Breast epithelium (tissue), 4 donors: ENCODE measurements at regions not wholly inside any gene's neighbourhood (a gene's known extent, or its start where the extent isn't known, plus 50 kb on each side); places are given as distances from the start of the nearest gene placed in this dataset.
"Not testable (repeated sequence)": the region's sequence is repeated elsewhere in the genome, so short reads cannot be mapped to it uniquely, and the experiment has no call there.

Source experiments
- DNase-seq, 2 donors: peaks; one replicate each; pipeline ENCODE4 v3.0.0-alpha.2; 2019; ENCODE audit warnings: low spot score in 2 of 2
- H3K27ac ChIP-seq, 2 donors: fragments of 200-600 bp; sonication (generic) in 1 of 2; one replicate each; pipeline ENCODE4 v1.5.1; 2016 to 2019; ENCODE audit warnings: mild to moderate bottlenecking in 1 of 2
- H3K27me3 ChIP-seq, 2 donors: fragments of 200-600 bp; sonication (generic) in 1 of 2; one replicate each; pipeline versions ENCODE4 v1.5.1 to v1.6.0; 2017 to 2019; ENCODE audit warnings: control low read depth in 1 of 2, mild to moderate bottlenecking in 1 of 2
- H3K36me3 ChIP-seq: fragments of 200-600 bp; one replicate; pipeline ENCODE4 v1.5.1; 2019
- H3K4me1 ChIP-seq, 2 donors: fragments of 200-600 bp; sonication (generic); one replicate each; pipeline ENCODE4 v1.5.1; 2016 to 2019; ENCODE audit warnings: control low read depth in 1 of 2
- H3K4me3 ChIP-seq, 3 donors: fragments of 200-600 bp; sonication (generic); 1 replicate in 2 of 3; 2 replicates in 1 of 3; pipeline ENCODE4 v1.5.1; 2016 to 2019; ENCODE audit warnings: mild to moderate bottlenecking in 3 of 3, moderate library complexity in 2 of 3
- H3K9me3 ChIP-seq, 2 donors: fragments of 200-600 bp; sonication (generic) in 1 of 2; one replicate each; pipeline ENCODE4 v1.5.1; 2016 to 2019; ENCODE audit warnings: control low read depth in 1 of 2
- intact Hi-C: fragments of 100-400 bp; cut with DNase I; formaldehyde crosslinking; loops from one replicate; pipeline ENCODE4 v1.15.1; 2023; ENCODE audit warnings: low total_unique reads

DNA sequence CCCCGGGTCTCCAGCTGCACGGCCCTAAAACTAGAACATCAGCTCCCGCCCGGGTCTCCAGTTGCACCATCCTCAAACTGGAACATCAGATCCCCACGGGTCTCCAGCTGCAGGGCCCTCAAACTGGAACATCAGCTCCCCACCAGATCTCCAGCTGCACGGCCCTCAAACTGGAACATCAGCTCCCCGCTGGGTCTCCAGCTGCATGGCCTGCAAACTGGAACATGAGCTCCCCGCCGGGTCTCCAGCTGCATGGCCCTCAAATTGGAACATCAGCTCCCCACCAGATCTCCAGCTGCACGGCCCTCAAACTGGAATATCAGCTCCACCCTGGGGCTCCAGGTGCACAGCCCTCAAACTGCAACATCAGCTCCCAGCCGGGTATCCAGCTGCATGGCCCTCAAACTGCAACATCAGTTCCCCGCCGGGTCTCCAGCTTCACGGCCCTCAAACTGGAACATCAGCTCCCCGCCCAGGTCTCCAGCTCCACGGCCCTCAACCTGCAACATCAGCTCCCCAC, 93.5 kb upstream of the LPCAT1 start:
- H3K36me3 ChIP-seq, H3K27me3 ChIP-seq, intact Hi-C loops, H3K4me1 ChIP-seq, DNase-seq, H3K27ac ChIP-seq, H3K4me3 ChIP-seq, H3K9me3 ChIP-seq: not testable (repeated sequence)

DNA sequence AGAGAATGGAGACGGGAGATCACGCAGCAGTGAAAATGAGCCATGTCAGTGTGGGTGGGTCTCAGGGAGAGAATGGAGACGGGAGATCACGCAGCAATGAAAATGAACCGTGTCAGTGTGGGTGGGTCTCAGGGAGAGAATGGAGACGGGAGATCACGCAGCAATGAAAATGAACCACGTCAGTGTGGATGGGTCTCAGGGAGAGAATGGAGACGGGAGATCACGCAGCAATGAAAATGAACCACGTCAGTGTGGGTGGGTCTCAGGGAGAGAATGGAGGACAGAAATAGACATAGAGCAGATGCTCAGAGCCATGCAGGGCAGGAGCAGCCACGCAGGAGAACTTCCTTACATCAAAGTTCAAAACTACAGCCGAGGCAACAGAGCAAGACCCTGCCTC, 89.8 kb upstream of the LPCAT1 start:
- H3K9me3 ChIP-seq, H3K27me3 ChIP-seq, DNase-seq, H3K4me1 ChIP-seq, H3K4me3 ChIP-seq, H3K36me3 ChIP-seq, H3K27ac ChIP-seq, intact Hi-C loops: not testable (repeated sequence)

DNA sequence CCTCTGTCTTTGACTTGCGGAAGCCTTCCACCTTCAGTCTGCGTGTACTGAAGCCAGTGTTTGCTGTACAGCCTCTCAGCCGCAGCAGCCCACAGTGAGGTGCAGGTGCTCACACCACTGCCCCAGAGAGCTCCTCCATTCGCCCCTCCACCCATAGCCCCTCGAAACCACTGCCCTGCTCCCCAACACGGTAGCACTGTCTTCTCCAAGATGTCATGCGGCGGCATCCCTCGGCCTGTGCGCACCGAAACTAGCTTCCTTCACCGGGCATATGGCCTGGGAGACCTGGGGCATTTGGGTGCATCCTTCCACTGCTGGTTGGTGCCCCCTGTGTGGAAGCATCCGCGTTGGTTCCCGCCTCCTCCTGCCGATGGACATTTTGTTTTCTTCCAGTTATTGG, 86.8 kb upstream of the LPCAT1 start:
- H3K36me3 ChIP-seq, H3K4me1 ChIP-seq, H3K4me3 ChIP-seq, DNase-seq, H3K9me3 ChIP-seq, H3K27me3 ChIP-seq, H3K27ac ChIP-seq, intact Hi-C loops: not testable (repeated sequence)

DNA sequence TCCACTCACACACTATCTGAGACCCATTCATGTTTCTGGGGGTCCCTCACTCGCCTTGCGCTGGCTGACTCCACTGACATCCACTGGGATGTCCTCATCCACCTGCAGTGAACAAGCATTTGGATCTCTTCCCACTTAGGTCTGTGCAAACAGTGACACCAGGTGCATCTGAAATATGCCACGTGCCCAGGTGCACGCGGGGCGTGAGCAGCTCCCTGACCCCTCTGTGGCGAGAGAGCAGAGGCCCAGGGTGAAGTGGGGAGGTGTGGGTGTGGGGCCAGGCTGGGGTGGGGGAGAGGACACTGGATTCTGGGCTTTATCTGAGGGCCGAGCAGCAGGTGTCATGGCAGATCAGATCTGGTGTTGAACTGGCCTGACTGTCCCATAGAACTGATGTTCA, 85.4 kb upstream of the LPCAT1 start:
- H3K4me1 ChIP-seq, H3K27me3 ChIP-seq, H3K9me3 ChIP-seq, H3K4me3 ChIP-seq, H3K36me3 ChIP-seq, H3K27ac ChIP-seq, intact Hi-C loops, DNase-seq: not testable (repeated sequence)

DNA sequence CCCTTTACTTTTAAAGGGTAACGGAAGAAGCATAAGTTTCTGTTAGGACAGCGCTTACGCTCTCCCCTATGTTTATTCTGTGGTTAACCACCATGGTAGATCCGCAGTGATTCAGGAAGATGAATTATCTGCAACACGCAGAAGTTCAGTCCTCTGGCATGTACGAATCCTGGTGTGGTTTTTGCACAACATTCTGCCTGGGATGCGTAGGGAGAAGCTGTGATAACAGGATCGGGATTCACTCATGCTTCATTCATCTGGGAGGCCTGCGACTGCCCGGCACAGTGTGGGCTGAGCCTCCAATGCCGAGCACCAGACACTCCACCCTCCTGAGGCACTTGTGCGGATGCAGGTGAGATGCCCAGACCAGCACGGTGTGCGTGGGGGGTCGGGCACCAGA, 84.6 kb upstream of the LPCAT1 start:
- H3K4me3 ChIP-seq, H3K27ac ChIP-seq, H3K27me3 ChIP-seq, H3K9me3 ChIP-seq, intact Hi-C loops, DNase-seq, H3K4me1 ChIP-seq, H3K36me3 ChIP-seq: not testable (repeated sequence)

DNA sequence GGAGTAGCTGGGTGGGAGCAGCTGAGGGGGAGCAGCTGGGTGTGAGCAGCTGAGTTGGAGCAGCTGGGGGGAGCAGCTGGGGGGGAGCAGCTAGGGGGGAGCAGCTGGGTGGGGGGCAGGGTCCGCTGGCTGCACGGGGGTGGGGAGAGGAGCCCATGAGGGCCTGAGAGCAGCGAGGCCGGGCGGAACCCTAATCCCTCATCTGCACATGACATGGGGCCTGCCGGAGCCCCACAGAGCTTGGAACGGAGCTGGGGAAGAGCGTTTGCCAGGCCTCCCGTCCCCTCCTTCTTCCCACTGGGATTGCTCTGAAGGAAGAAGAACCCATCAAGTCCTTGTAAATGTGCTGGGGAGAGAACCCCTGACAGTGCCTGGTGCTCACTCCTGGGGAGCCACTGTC, 83.2 kb upstream of the LPCAT1 start:
- H3K27ac ChIP-seq, DNase-seq, H3K27me3 ChIP-seq, H3K4me3 ChIP-seq, intact Hi-C loops, H3K36me3 ChIP-seq, H3K4me1 ChIP-seq, H3K9me3 ChIP-seq: not testable (repeated sequence)

DNA sequence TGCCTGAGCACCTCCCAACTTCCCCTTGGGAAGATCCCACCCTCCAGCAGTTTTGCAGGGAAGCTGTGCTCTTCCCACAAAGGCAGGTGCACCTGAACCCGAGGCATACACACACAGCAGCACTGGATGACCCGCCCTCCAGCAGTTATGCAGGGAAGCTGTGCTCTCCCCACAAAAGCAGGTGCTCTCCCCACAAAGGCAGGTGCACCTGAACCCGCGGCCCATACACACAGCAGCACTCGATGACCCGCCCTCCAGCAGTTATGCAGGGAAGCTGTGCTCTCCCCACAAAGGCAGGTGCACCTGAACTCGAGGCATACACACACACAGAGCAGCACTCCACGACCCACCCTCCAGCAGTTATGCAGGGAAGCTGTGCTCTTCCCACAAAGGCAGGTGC, 80.2 kb upstream of the LPCAT1 start:
- not testable (repeated sequence) for H3K4me3 ChIP-seq, H3K4me1 ChIP-seq

DNA sequence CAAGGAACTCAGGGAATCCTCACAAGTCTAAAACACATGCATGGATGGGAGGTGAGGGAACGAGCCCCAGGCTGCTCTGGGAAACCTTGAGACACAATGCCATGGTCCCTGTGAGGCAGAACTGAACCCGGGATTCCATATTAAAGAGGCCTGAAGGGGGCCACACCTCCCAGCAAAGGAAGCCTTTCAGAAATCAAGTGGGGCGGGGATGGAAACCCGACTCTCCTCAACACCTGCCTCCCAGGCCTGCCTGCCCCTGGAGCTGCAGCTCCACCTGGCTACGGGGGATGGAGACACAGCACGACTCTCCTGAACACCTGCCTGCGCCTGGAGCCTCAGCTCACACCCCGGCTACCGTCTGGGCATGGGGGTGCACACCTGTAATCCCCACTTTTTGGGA, 77.8 kb upstream of the LPCAT1 start:
- H3K27ac ChIP-seq, DNase-seq, H3K27me3 ChIP-seq, H3K9me3 ChIP-seq, H3K36me3 ChIP-seq, H3K4me1 ChIP-seq, H3K4me3 ChIP-seq, intact Hi-C loops: not testable (repeated sequence)

More for the DNA sequence above, 80.2 kb upstream of the LPCAT1 start:
- H3K36me3 ChIP-seq, H3K9me3 ChIP-seq, H3K27me3 ChIP-seq, DNase-seq, intact Hi-C loops, H3K27ac ChIP-seq: not testable (repeated sequence)

DNA sequence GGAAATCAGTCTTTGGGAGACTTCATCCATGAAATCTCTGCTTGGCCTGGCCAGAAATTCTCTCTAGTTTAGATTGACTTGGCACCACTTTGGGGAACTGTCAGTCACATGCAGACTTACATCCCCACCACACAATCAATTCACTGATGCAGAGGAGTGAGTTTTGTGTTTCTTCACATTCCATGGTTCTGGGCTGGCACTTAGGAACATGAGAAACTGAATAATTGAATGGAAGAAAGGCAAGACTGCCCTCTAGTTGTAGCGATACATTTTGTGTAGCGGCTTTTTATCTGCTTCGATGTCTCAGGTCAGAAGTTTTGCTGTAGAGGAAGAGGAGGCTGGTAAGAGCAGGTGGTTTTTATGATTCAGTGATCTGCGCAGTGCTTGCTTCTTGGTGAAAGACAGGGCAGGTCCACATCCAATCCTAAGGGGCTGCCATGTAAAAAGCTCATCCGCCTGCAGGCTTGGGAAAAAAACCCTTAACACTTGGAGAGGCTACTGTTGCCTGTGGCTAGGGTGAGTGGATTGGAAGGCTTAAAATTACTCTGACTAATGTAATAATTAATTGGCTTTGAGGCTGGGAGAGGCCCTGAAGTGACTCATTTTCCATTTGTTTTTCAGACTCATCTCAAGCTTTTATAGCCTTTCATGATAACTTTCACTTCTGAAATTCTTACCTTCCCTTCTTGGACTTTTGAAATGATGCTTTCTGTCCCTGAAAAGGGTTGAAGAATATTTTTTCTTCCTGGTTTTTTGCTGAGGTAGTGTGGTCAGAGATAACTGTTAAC, 75.4 kb upstream of the LPCAT1 start:
- H3K4me1 ChIP-seq, H3K4me3 ChIP-seq, DNase-seq, H3K36me3 ChIP-seq, H3K9me3 ChIP-seq, intact Hi-C loops, H3K27me3 ChIP-seq, H3K27ac ChIP-seq: not testable (repeated sequence)

DNA sequence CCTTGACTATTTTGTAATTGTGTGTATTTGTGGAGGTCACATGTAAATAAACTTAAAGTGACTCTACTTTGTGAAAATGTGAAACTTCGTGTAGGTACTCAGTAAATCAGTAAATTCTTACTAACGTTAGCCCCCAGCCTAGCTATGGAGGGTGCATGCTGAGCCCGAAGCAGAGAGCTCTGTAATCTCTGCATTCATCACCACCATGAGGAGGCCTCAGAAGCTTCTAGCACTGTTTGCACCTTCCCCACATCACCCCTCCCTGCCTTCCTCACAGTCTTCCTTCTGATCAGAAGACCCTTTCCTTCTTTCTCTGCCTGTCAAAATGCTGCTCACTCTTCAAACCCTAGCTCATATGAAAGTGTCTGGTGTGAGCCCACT, 73.3 kb upstream of the LPCAT1 start:
- H3K27ac ChIP-seq, intact Hi-C loops, H3K9me3 ChIP-seq, H3K4me1 ChIP-seq, H3K27me3 ChIP-seq, DNase-seq, H3K36me3 ChIP-seq: not testable (repeated sequence)
- peak overlapping the region in 1 of 3 donors; percentile 41 for H3K4me3 ChIP-seq

DNA sequence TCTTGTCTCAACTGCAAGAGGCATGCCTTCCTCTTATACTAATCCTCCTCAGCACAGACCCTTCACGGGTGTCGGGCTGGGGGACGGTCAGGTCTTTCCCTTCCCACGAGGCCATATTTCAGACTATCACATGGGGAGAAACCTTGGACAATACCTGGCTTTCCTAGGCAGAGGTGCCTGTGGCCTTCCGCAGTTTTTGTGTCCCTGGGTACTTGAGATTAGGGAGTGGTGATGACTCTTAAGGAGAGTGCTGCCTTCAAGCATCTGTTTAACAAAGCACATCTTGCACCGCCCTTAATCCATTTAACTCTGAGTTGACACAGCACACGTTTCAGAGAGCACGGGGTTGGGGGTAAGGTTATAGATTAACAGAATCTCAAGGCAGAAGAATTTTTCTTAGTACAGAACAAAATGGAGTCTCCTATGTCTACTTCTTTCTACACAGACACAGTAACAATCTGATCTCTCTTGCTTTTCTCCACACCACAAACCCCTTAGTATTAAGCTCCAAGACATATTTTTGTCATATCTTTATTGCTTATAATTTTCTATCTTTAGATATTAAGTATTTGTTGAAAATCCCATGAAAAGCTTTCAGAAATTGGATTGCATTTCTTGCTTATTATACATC, 72.8 kb upstream of the LPCAT1 start:
- H3K4me1 ChIP-seq, H3K36me3 ChIP-seq, H3K27ac ChIP-seq, DNase-seq, intact Hi-C loops, H3K27me3 ChIP-seq, H3K9me3 ChIP-seq: not testable (repeated sequence)
- peak overlapping the region in 1 of 3 donors; percentile 41 for H3K4me3 ChIP-seq
